GM12865 (cell line): ENCODE measurements at regions not wholly inside any gene's neighbourhood (a gene's known extent, or its start where the extent isn't known, plus 50 kb on each side); places are given as distances from the start of the nearest gene placed in this dataset.

Experiments used
- DNase-seq: peaks from one replicate; pipeline ENCODE4 v3.0.0; 2010; ENCODE audit warnings: low read depth
- H3K4me3 ChIP-seq: 2 replicates; pipeline ENCODE4 v1.5.1; 2011; ENCODE audit warnings: mild to moderate bottlenecking, low read depth, low read length, control low read depth
- CTCF ChIP-seq: IDR thresholded peaks from 2 replicates; pipeline ENCODE4 v1.5.1; 2011; ENCODE audit warnings: low read length, control low read depth, low read depth, inconsistent platforms; ENCODE audit not compliant: insufficient read depth; ENCODE audit errors: missing control alignments

GRCh38 chr1:234916840-234917239, 211.8 kb downstream of the TOMM20 start:
- H3K4me3 ChIP-seq = no peak overlapping the region
- no peak for TF ChIP-seq CTCF
- no peak for DNase-seq

GRCh38 chr1:234915924-234916675, 212.5 kb downstream of the TOMM20 start:
- H3K4me3 ChIP-seq = no peak overlapping the region
- TF ChIP-seq CTCF = no peak
- DNase-seq = no peak

- no peak for DNase-seq
- no peak for TF ChIP-seq CTCF
- H3K4me3 ChIP-seq = no peak overlapping the region
Measured at GRCh38 chr1:234914606-234915290, 213.9 kb downstream of the TOMM20 start.

GRCh38 chr1:234913771-234914170, 214.9 kb downstream of the TOMM20 start:
- no peak overlapping the region for H3K4me3 ChIP-seq
- no peak for TF ChIP-seq CTCF
- no peak for DNase-seq

GRCh38 chr1:234913278-234913649, 215.4 kb downstream of the TOMM20 start:
- no peak for DNase-seq
- H3K4me3 ChIP-seq = no peak overlapping the region
- TF ChIP-seq CTCF = no peak

GRCh38 chr1:234912548-234913277, 215.9 kb downstream of the TOMM20 start:
- DNase-seq = no peak
- H3K4me3 ChIP-seq = no peak overlapping the region
- no peak for TF ChIP-seq CTCF
